HUDEP-2 (cell line): ENCODE measurements at regions not wholly inside any gene's neighbourhood (a gene's known extent, or its start where the extent isn't known, plus 50 kb on each side); places are given as distances from the start of the nearest gene placed in this dataset.
A peak's percentile ranks its signal among the peaks of the same experiment; 100 is the strongest.

Source experiments
- DNase-seq, 76 experiments: peaks; one replicate each; lab custom pipeline; 2025; ENCODE audit not compliant: unreplicated experiment in 76 of 76; lab: John Stamatoyannopoulos, UW

GRCh38 chr11:32531528-32531927 lies 52.1 kb upstream of the EIF3M start:
- no peak for DNase-seq

- DNase-seq = no peak
Observed at GRCh38 chr11:32529994-32530588, 53.5 kb upstream of the EIF3M start.

- no peak for DNase-seq
Observed at GRCh38 chr11:32527261-32528175, 56.1 kb upstream of the EIF3M start.

GRCh38 chr11:32526760-32527159 lies 56.9 kb upstream of the EIF3M start:
- no peak for DNase-seq

- DNase-seq = no peak
Observed at GRCh38 chr11:32511926-32512325, 71.7 kb upstream of the EIF3M start.

GRCh38 chr11:32510039-32510438 lies 73.6 kb upstream of the EIF3M start:
- DNase-seq = no peak

- DNase-seq = no peak
Observed at GRCh38 chr11:32508780-32509179, 73.4 kb upstream of the WT1 start.

GRCh38 chr11:32500001-32500400 lies 64.7 kb upstream of the WT1 start:
- no peak for DNase-seq

- DNase-seq = no peak
Observed at GRCh38 chr11:32497951-32498350, 62.6 kb upstream of the WT1 start.

- DNase-seq = no peak
Observed at GRCh38 chr11:32494629-32495028, 59.3 kb upstream of the WT1 start.

- DNase-seq = no peak
Observed at GRCh38 chr11:32489464-32489863, 54.1 kb upstream of the WT1 start.

GRCh38 chr11:32487270-32487669 lies 51.9 kb upstream of the WT1 start:
- DNase-seq = peak in 3 of 76 experiments; percentile 5 to 18 (median 6)

GRCh38 chr11:32485733-32486132 lies 50.4 kb upstream of the WT1 start:
- no peak for DNase-seq
